ENCODE measurements at regions not wholly inside any gene's neighbourhood (a gene's known extent, or its start where the extent isn't known, plus 50 kb on each side); places are given as distances from the start of the nearest gene placed in this dataset.

- ChIA-PET POLR2A (no interaction called here), CTCF (no interaction called here)
- intact Hi-C loops (cut with micrococcal nuclease) = no loop called here
- H3K27ac Mint-ChIP-seq (ENCODE audit: low read depth, unreplicated experiment) = no peak overlapping the region
- no peaks in the 10 kb centered on the region for H3K27me3 Mint-ChIP-seq (ENCODE audit: insufficient read depth, unreplicated experiment)
- no peak for TF ChIP-seq CTCF (IDR thresholded peaks at IDR 0.05; ENCODE audit: unreplicated experiment)
- peaks cover 8% of the 10 kb centered on the region for H3K9me3 Mint-ChIP-seq (ENCODE audit: unreplicated experiment)
- no peak overlapping the region for H3K4me3 Mint-ChIP-seq (ENCODE audit: unreplicated experiment)
- no TSS peak for BruUV-seq (replicated peaks)
- H3K4me1 Mint-ChIP-seq (ENCODE audit: insufficient read depth, unreplicated experiment) = peaks cover 15% of the 10 kb centered on the region
- no peaks in the 10 kb centered on the region for H3K36me3 Mint-ChIP-seq (ENCODE audit: insufficient read depth, unreplicated experiment)
- DNase-seq (ENCODE audit: unreplicated experiment) = no peak
Measured at GRCh38 chr6:132058975-132059374, 107.8 kb upstream of the CCN2 start.

- Mint-ChIP-seq H3K27me3 (ENCODE audit: insufficient read depth, unreplicated experiment) (no peaks in the 10 kb centered on the region), H3K27ac (ENCODE audit: low read depth, unreplicated experiment) (peak overlapping the region; percentile 13), H3K4me3 (ENCODE audit: unreplicated experiment) (no peak overlapping the region), H3K9me3 (ENCODE audit: unreplicated experiment) (peaks cover 8% of the 10 kb centered on the region), H3K4me1 (ENCODE audit: insufficient read depth, unreplicated experiment) (peaks cover 8% of the 10 kb centered on the region), H3K36me3 (ENCODE audit: insufficient read depth, unreplicated experiment) (no peaks in the 10 kb centered on the region)
- intact Hi-C loops (cut with micrococcal nuclease) = no loop called here
- ChIA-PET CTCF (interaction anchor here (0.6 kb wide), 1 partner anchor 226 kb away, joined by 3 read pairs; no protein-coding TSS in a partner anchor), POLR2A (no interaction called here)
- peak; percentile 42 for DNase-seq (ENCODE audit: unreplicated experiment)
- no peak for TF ChIP-seq CTCF (IDR thresholded peaks at IDR 0.05; ENCODE audit: unreplicated experiment)
- no TSS peak for BruUV-seq (replicated peaks)
Measured at GRCh38 chr6:132054525-132054924, 103.4 kb upstream of the CCN2 start.

GRCh38 chr6:132053511-132053910, 102.3 kb upstream of the CCN2 start:
- no peak for TF ChIP-seq CTCF (IDR thresholded peaks at IDR 0.05; ENCODE audit: unreplicated experiment)
- Mint-ChIP-seq H3K4me3 (ENCODE audit: unreplicated experiment) (no peak overlapping the region), H3K4me1 (ENCODE audit: insufficient read depth, unreplicated experiment) (peaks cover 8% of the 10 kb centered on the region), H3K36me3 (ENCODE audit: insufficient read depth, unreplicated experiment) (no peaks in the 10 kb centered on the region), H3K27me3 (ENCODE audit: insufficient read depth, unreplicated experiment) (no peaks in the 10 kb centered on the region), H3K9me3 (ENCODE audit: unreplicated experiment) (peaks cover 8% of the 10 kb centered on the region), H3K27ac (ENCODE audit: low read depth, unreplicated experiment) (no peak overlapping the region)
- ChIA-PET CTCF (interaction anchor here (1.2 kb wide), 2 partner anchors 73 to 138 kb away, joined by 3 to 4 read pairs; no protein-coding TSS in a partner anchor), POLR2A (interaction anchor here (0.9 kb wide), 1 partner anchor 12 kb away, joined by 3 read pairs; no protein-coding TSS in a partner anchor)
- peak; percentile 21 for DNase-seq (ENCODE audit: unreplicated experiment)
- no TSS peak for BruUV-seq (replicated peaks)
- intact Hi-C loops (cut with micrococcal nuclease) = no loop called here

- no TSS peak for BruUV-seq (replicated peaks)
- H3K4me3 Mint-ChIP-seq (ENCODE audit: unreplicated experiment) = no peak overlapping the region
- intact Hi-C loops (cut with micrococcal nuclease) = no loop called here
- ChIA-PET CTCF (interaction anchor here (0.9 kb wide), 1 partner anchor 14 kb away, joined by 3 read pairs; no protein-coding TSS in a partner anchor), POLR2A (interaction anchor here (0.9 kb wide), 1 partner anchor 8 kb away, joined by 3 read pairs; no protein-coding TSS in a partner anchor)
- H3K27ac Mint-ChIP-seq (ENCODE audit: low read depth, unreplicated experiment) = no peak overlapping the region
- no peak for DNase-seq (ENCODE audit: unreplicated experiment)
- H3K4me1 Mint-ChIP-seq (ENCODE audit: insufficient read depth, unreplicated experiment) = peaks cover 9% of the 10 kb centered on the region
- peaks cover 6% of the 10 kb centered on the region for H3K9me3 Mint-ChIP-seq (ENCODE audit: unreplicated experiment)
- TF ChIP-seq CTCF (IDR thresholded peaks at IDR 0.05; ENCODE audit: unreplicated experiment) = no peak
- no peaks in the 10 kb centered on the region for H3K36me3 Mint-ChIP-seq (ENCODE audit: insufficient read depth, unreplicated experiment)
- no peaks in the 10 kb centered on the region for H3K27me3 Mint-ChIP-seq (ENCODE audit: insufficient read depth, unreplicated experiment)
Measured at GRCh38 chr6:132052096-132052495, 100.9 kb upstream of the CCN2 start.
